Stimulated activated CD4-positive, alpha-beta T cell treated with anti-CD3 and anti-CD28 coated beads, TNF-alpha, amount 100 ng/mL, for 48 hours (primary cell): ENCODE measurements at regions not wholly inside any gene's neighbourhood (a gene's known extent, or its start where the extent isn't known, plus 50 kb on each side); places are given as distances from the start of the nearest gene placed in this dataset.

Source experiments
- DNase-seq, 3 donors: peaks; one replicate each; pipeline ENCODE4 v3.0.0-alpha.2; 2020; ENCODE audit warnings: low read depth in 3 of 3

DNA sequence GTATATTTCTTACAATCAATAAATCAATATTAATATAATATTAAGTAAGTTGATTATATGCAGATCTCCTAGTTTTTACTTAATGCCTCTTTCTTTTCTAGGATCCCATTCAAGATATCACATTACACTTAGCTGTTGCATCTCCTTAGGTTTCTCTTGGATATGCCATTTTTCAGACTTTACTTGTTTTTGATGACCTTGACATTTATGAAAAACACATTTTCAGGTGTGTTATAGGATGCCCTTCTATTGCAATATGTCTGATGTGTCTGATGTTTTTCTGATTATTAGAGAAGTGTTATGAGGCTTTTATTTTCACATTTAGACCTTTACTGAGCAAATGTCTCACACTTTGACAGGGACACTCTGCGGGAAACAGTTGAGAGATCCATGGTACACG, 933.6 kb upstream of the CNTNAP5 start:
- no peak for DNase-seq

DNA sequence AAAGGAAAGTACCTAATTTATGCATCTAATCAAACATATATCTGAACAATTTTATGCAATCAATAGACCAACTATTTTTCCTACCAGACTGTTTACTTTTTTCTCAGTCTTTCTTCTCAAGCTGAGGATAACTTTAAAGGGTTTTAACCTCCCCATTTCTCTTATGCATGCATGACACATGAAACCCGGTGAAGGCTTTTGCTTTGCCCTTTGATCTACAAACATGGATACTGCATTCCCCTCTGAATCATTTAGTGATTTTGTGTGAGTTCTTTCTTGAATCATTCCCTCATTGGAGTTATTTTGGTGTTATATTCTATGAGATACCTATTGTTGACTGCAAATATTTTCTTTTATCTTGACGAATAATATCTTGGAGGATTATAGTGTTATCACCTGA, 931.9 kb upstream of the CNTNAP5 start:
- DNase-seq: no peak

DNA sequence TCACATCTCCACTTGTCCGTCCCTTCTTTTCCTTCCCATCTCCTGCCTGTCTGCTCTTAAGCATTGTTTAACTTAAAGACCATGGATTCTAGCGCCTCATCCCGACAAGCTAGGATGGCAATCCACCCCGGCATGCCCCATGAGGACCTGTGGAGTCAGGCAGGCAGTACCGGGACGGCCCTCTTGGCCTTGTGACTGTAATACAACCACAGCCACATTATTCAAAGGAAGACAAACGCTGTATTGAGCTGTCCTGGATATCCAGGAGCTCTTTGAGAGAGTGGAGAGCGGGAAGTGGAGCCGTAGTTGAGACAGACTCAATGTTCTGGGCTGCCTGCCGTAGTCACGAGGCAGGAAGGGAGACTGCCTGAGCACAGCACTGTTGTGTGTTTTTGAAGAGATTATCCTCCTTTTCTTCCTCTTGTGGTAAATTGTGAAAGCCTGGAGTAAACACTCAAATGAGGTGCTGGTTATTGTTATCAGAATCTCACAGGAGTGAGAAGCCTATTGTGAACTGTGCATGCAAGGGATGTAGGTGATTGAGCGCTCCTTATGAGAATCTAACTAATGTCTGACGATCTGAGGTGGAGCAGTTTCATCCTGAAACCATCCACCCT, 929.8 kb upstream of the CNTNAP5 start:
- DNase-seq: no peak

DNA sequence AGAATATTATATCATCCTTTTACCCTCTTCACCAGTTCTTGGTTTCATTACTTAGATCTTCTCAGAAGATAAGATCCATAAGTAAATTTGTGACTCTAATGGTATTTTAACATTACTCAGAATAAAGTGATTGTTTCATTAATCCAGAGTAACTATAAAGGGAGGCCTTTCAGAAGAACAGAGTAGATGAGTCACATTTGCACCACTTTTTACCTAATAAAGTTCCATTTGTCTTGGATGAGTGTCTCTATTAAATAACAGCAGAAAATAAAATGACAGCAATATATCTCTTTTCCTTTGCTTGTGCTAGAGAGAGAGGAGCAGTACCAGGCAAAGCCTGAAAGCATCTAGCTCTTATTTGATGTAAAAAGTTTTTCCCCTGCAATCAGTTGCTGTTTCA, 926.5 kb upstream of the CNTNAP5 start:
- no peak for DNase-seq

DNA sequence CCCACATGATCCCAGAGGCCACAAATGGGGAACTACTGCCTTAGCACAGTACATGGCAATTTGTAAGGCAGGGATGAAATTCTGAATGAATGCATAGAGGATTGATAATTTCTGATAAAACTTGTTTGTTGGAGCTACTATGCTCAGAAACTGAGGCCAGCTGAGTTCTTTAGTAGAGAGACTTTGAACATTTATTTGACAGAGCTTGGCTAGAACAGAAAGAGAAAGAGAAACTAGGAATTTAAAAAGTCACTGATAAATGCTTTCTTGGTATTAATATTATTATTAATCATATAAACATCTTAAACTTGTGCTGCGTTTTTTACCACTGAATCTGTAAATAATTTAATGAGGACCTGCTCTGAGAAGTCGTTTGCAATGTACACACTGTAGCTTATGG, 923.7 kb upstream of the CNTNAP5 start:
- DNase-seq: no peak

DNA sequence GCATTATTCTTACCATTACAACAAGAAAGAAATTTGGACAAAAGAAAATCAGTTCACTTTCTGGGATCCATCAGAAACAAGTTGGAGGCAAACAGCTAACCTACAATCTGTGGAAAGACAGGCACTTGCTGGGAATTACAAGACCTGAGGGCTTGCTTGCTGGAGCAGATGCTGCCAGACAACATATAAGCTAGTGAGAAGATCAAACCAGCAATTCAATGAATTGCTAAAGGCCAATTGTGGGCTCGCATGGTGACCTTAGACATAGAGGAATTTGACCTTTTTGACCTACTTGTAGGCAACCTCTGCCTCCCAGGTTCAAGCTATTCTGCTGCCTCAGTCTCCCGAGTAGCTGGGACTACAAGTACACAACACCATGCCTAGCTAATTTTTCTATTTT, 921.2 kb upstream of the CNTNAP5 start:
- DNase-seq: no peak

DNA sequence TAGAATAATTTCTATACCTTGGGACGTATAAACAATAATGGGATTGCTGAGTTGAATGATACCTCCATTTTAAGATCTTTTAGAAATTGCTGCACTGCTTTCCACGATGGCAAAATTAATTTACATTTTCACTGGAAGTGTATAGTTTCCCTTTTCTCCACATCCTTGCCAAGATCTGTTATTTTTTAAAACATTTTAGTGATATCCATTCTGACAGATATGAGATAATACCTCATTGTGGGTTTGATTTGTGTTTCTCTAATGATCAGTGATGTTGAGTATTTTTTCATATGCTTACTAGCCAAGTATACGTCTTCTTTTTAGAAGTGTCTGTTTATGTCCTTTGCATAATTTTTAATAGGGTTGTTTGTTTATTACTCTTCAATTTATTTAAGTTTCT, 908.5 kb upstream of the CNTNAP5 start:
- DNase-seq: no peak

DNA sequence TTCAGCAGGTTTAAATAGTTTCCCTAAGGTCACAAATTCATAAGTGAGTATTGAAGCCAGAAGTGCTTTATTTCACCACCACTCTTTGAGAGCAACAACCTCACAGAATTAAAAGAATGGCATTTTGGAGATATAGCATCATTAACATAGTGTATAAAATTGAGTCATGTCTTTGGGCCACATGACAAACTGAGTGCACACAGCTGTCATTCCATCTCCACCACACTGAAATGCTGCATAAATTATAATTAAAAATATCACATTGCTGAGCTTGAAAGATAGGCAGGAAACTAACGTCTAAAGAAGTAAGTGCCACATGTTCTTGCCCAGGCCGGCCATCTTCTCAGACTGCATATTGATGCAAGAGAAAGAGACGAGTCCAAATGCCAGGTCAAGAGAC, 897.9 kb upstream of the CNTNAP5 start:
- no peak for DNase-seq

DNA sequence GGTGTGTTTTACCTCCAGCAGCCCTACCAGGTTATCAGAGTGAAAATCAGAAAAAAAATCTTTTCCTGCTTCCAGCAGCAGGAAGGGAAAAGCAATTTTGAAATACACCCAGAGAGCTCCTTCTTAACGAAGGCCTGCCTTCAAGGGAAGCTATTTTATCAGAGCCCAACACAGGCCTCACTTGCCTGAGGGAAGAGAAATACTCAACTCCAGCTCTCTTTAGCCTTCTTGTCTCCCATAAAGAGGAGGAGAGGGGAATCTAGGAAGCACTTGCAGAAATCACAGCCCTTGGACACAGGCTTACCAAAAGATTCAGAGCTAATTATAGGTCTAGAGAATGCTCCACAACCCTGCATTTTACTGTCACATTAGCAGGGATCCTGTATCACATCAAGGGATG, 896.1 kb upstream of the CNTNAP5 start:
- no peak for DNase-seq

DNA sequence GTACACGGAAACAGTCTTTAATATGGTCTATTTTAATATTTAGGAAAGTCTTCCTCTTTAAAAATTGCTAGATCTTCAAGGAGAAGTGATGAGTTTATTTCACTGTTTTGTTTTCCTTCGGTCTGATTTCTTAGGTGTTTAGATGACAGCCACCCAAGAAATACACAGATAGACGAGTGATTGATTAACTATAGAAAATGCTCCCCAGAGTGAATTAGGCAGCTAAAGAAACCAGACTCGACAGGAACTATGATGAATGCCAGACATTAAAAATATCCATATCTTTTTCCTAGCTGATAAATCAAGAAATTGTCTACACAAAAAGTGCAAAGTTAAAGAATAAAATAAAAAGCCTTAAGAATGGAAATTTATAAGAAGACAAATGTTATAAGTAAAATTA, 888.7 kb upstream of the CNTNAP5 start:
- DNase-seq: no peak

DNA sequence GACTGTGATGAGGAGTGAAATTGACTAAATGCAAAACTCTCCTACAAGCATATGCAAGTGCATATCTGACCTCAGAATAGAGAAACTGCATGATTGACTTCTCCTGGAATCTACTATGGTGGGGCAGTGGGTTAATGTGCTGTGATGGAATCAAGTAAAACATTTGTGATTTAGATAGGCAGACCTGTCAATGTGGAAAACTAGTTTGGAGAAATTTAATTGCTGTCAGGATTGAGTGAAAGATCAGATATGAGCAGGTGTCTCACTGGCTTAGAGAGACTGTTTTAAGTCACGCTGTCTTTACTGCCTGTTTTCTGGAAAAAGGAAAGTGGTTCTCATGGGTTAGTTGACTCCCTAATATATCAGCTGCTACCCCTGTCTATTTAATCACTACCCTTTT, 881.0 kb upstream of the CNTNAP5 start:
- DNase-seq: no peak

DNA sequence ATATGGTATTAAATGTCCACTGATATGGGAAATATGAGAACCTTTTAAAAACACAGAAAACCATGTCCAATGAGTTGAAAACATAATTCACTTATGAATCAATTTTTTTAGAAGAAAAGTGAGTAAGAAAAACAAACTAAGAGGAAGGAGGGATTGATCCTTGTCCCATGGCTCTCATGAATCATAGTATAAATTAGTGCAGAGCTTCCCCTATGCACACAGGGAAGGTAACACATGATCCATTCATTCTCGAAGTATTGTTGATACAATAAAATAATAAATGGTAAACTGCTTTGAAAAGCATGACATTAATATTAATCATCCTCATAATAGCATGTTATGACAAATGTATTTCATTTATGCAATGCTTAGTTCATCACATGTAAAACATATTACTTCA, 872.0 kb upstream of the CNTNAP5 start:
- DNase-seq: no peak

DNA sequence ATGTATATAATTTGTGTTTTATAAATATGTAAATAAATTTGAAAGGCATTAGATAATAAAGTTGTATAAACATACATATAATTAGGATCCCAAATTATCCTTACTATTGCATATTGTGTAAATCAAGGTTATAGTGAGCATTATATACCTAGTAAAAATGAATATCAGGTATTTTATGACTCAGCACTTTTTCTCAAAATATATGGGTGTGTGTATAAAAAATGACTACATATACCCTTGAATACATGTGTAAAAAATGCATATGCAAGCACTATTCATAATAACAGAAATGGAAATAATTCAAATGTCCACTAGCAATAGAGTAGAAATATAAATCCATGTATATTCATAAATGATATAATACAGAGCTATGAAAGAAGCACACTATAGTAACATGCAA, 870.9 kb upstream of the CNTNAP5 start:
- no peak for DNase-seq

DNA sequence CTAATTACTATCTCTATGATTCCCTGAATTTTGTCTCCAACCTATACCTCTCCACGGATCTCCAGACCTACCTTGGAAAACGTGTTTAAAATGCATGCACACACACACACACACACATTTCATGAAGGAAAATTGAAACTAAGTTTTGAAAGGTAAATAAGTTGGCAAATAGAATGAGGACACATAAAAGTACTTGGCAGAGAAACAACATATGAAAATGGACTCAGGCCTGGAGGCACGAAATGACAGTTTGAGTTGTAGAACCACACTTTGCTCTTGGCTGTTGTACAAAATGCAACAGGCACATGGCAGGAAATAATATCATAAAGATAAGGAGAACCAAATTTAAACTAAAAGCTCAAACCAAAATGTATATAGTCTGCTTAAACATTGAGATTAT, 868.1 kb upstream of the CNTNAP5 start:
- no peak for DNase-seq

DNA sequence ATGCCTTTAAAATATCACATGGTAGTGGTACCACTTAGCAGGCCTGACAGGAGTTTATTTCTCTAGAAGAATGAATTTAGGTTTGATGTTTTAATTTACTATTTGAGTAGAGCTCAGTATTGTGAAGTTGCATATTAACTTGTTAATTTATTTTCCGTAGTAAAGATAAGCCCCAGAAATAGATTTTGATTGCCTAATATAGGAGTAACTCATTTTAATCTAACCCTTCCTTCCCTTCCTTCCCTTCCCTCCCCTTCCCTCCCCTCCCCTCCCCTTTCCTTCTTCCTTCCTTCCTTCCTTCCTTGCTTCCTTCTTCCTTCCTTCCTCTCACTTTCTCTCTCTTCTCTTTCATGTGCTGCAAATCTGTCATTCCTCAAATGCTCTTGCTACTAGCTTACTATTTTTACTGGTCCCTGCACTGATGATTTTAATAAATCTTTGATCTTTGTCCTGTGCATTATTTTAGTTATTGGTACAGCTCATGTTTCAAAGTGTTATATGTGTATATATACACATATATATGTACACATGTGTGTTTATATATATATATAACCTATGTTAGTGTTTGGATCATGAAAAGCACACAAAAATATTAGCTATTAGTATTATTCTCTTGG, 862.6 kb upstream of the CNTNAP5 start:
- no peak for DNase-seq

DNA sequence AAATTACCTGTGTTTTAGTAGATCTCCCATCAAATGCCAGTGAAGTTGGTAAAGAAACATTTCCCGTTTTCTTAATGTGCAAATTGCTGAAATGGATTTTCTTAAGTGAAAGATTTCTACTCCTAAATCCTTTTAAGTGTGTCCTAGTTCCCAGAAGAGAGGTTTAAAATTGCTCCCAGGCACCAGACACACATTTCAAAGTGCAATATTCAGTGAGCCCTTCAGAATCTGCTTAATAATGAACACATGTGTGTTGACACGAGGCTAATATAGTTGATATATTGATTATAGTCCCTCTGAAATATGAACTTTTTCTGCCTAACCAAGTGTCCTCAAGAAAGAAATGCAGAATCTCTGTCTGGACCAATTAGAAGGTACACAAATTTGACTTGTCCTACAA, 861.7 kb upstream of the CNTNAP5 start:
- DNase-seq: no peak

DNA sequence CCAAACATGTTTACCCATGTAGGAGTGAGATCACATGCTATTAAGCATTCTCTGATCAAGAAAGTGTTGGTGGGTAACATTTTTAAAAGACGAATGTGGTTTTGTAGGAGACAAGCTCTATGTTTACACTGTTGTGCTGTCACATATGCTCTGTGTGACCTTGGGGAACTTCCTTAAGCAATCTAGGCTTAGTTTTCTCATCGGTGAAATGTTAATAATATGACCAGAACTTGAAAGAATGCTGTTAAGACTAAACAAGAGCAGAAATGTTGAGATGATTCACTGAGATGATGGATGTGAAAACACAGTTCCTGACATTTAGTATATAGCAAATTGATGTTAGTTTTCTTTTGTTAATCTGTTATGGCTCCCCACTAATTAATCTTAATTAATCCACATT, 860.9 kb upstream of the CNTNAP5 start:
- no peak for DNase-seq

DNA sequence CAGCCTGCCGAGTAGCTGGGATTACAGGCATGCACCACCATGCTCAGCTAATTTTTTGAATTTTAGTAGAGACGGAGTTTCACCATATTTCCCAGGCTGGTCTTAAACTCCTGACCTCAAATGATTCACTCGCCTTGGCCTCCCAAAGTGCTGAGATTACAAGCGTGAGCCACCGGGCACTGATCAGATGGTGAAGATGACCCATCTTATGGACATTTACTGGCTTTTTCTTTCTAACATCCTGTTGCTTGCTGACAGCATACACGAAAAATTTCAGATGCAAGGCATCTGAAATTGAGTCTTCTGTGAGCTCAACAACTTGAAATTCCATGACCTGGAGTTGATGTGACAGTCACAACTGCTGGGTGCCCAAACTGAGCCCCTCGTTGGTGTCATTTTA, 859.5 kb upstream of the CNTNAP5 start:
- no peak for DNase-seq

DNA sequence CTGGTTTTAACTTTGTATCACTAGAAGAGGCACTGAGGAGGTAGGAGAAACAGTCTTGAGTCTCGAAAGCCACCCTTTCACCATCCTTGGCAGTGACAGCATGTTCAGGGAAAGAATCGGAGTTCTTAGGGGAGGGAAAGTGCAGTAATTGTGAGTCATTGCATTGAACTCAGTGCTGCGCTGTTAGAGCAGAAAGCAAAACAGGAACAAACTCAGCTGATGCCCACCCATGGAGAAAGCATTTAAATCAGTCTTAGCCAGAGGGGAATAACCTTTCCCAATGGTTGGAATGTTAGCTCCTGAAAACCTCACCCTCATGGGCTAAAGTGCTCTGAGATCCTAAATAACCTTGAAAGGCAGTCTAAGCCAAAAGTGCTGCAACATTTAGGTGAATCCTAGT, 845.6 kb upstream of the CNTNAP5 start:
- no peak for DNase-seq

DNA sequence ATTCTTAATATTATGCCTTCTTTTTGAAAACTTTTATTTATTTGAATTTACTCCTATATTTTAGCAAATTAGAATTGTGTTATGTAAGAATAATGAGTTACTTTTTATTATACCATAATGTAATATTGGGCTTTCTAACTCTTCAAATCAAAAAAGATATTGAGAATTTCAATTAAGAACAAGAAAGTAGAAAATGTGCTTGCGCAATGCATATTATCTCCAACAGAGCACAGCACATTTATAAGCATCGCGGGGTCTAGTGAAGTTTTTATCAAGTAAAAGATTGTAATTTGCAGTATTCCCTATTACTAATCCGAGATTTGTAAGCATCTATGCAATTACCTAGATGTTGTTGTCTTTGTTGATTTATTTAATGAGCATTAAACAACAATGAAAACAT, 829.1 kb upstream of the CNTNAP5 start:
- no peak for DNase-seq

DNA sequence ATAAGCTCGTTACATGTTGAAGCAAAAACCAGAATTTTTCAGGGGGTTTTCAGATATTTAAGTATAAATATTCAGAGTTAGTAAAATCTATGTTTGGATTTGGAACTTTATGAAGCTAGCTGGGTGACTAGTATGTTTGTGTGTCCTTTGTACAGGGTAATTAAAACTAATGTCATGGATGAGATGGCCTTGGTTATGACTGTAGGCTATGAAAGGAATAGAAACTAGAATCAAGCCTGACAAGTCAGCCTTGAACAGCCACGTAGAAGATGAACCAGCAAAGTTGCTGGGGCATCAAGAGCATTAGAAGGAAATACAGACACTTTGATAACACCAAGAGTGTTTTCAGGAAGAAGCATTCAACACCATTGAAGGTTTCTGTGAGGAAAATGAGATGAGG, 825.1 kb upstream of the CNTNAP5 start:
- no peak for DNase-seq

DNA sequence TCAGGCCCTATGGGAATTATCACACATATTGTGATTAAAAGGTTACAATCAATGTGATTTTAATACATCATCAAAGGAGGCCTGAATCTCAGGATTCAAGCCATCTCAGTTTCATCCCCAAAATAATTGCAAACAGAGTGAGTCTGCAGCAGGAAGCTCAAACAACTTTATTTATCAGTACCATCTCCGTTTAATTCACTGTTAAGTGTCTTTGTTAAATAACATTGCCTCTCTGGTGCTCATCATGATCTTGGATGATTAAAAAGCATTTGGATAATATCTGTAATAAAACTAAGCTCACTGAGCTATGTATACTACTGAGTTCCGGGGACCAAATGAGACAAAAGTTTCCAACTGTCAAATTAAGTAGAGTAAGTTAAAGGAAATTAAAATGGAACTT, 817.8 kb upstream of the CNTNAP5 start:
- no peak for DNase-seq

DNA sequence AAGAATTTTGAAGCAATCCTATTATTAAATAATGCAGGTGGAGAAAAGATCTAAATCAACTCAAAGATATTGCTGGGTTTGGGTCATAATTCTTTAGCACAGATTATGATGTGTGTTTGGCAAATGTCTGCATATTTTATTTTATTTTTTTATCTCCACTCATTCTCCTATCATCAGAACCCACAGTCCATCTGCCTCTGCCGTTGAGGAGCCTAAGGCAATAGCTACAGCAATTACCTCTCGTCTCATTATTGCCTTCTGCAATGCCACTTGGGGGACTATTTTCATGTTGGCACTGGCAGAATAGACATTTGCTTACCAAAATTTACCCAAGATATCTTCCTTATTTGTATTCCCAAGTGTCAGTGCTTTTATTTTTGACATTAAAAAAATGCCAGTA, 815.9 kb upstream of the CNTNAP5 start:
- no peak for DNase-seq

DNA sequence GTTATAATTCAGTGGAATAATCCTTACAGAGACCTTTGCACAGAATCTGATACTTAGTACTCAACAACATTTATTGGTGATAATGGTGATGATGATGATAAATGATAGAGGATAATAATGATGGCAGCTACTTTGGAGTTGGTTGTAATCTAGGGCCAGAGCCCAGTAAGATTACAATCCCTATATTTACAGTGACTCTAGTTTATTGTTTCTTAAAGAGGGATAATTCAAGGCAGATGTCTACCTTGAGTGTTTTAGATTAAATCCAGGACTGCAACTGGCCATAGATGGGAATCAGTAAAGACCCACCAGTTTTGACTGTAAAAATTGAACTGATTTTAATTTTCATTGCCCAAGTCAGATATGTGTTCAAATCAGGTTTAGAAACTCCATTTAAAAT, 813.9 kb upstream of the CNTNAP5 start:
- DNase-seq: no peak
